OCI-LY7 (cell line): ENCODE measurements at regions not wholly inside any gene's neighbourhood (a gene's known extent, or its start where the extent isn't known, plus 50 kb on each side); places are given as distances from the start of the nearest gene placed in this dataset.

Experiments used
- BruUV-seq: library from RNA; stranded (reverse); fragments of 400-500 nt; replicated peaks from 2 replicates; lab custom pipeline; 2021; lab: Mats Ljungman, UMichigan
- CTCF ChIA-PET: fragments of 300-600 bp; sonication (Branson Sonifier 250); formaldehyde crosslinking; loops from one replicate; lab custom pipeline; 2022; ENCODE audit warnings: antibody characterized with exemption; ENCODE audit not compliant: unreplicated experiment; lab: Charles Lee
- POLR2A ChIA-PET: fragments of 300-600 bp; sonication (Branson Sonifier 250); formaldehyde crosslinking; loops from one replicate; lab custom pipeline; 2022; ENCODE audit warnings: antibody characterized with exemption; lab: Charles Lee
- DNase-seq: peaks from one replicate; pipeline ENCODE4 v3.0.0-alpha.2; 2015; ENCODE audit warnings: low spot score
- H2AFZ ChIP-seq: fragments of 200-600 bp; sonication (generic), shearing (Covaris generic); 2 replicates; pipeline ENCODE4 v1.6.1; 2014; ENCODE audit warnings: mild to moderate bottlenecking, antibody characterized with exemption, low read length, moderate library complexity
- H3K27ac ChIP-seq: fragments of 200-600 bp; sonication (generic); 2 replicates; pipeline ENCODE4 v1.5.1; 2014; ENCODE audit warnings: mixed run types, low read depth, mild to moderate bottlenecking, moderate library complexity, low read length, inconsistent platforms; ENCODE audit not compliant: poor library complexity, severe bottlenecking
- H3K36me3 ChIP-seq: fragments of 200-600 bp; sonication (generic); 2 replicates; pipeline ENCODE4 v1.6.1; 2014; ENCODE audit warnings: mild to moderate bottlenecking, antibody characterized with exemption, low read length, moderate library complexity, mixed read lengths; ENCODE audit not compliant: insufficient read depth
- H3K4me1 ChIP-seq: fragments of 200-600 bp; sonication (generic); 2 replicates; pipeline ENCODE4 v1.5.1; 2014; ENCODE audit warnings: mild to moderate bottlenecking, low read length; ENCODE audit not compliant: insufficient read depth, poor library complexity, severe bottlenecking
- H3K4me2 ChIP-seq: fragments of 200-600 bp; sonication (generic); 2 replicates; pipeline ENCODE4 v1.6.1; 2014; ENCODE audit warnings: mild to moderate bottlenecking, low read length
- H3K4me3 ChIP-seq: fragments of 200-600 bp; sonication (generic); 2 replicates; pipeline ENCODE4 v1.5.1; 2014; ENCODE audit warnings: mild to moderate bottlenecking, low read depth, low read length; ENCODE audit not compliant: poor library complexity, severe bottlenecking
- H3K79me2 ChIP-seq: fragments of 200-600 bp; sonication (generic); 2 replicates; pipeline ENCODE4 v1.6.1; 2016; ENCODE audit warnings: low read depth, mild to moderate bottlenecking, low read length, moderate library complexity, mixed read lengths; ENCODE audit not compliant: insufficient read depth
- H3K9me2 ChIP-seq: fragments of 200-600 bp; sonication (generic); 2 replicates; pipeline ENCODE4 v1.6.1; 2016; ENCODE audit warnings: mild to moderate bottlenecking, low read length, mixed read lengths; ENCODE audit not compliant: insufficient read depth
- H3K9me3 ChIP-seq: fragments of 200-600 bp; sonication (generic); 2 replicates; pipeline ENCODE4 v1.6.1; 2014; ENCODE audit warnings: mild to moderate bottlenecking, mixed run types, low read length, mixed read lengths
- H4K20me1 ChIP-seq: fragments of 200-600 bp; sonication (generic); 2 replicates; pipeline ENCODE4 v1.6.1; 2014; ENCODE audit warnings: mild to moderate bottlenecking, antibody characterized with exemption, low read length, moderate library complexity, mixed read lengths; ENCODE audit not compliant: insufficient read depth
- CTCF ChIP-seq: fragments of 200-600 bp; sonication (generic); conservative IDR thresholded peaks from 2 replicates; pipeline ENCODE4 v1.5.1; 2014; ENCODE audit warnings: mild to moderate bottlenecking, antibody characterized with exemption, low read length, moderate library complexity, mixed read lengths
- EZH2phosphoT487 ChIP-seq: fragments of 200-600 bp; sonication (generic); IDR thresholded peaks from 2 replicates; pipeline ENCODE4 v1.6.1; 2018; ENCODE audit warnings: low read depth, borderline replicate concordance, mild to moderate bottlenecking, mixed run types, antibody characterized with exemption, low read length, moderate library complexity, mixed read lengths
- intact Hi-C: fragments of 100-400 bp; cut with micrococcal nuclease; formaldehyde crosslinking; loops from one replicate; pipeline ENCODE4 v1.10.0; 2022; ENCODE audit not compliant: unreplicated experiment

GRCh38 chr9:116008278-116008677 lies 145.3 kb upstream of the PAPPA start:
- no peak for DNase-seq
- no peak overlapping the region for H3K4me2 ChIP-seq
- no peaks in the 10 kb centered on the region for H3K36me3 ChIP-seq
- BruUV-seq = no TSS peak
- no peak overlapping the region for H2AFZ ChIP-seq
- ChIA-PET POLR2A (no interaction called here), CTCF (no interaction called here)
- no peaks in the 10 kb centered on the region for H3K79me2 ChIP-seq
- no peaks in the 10 kb centered on the region for H4K20me1 ChIP-seq
- H3K9me2 ChIP-seq = no peaks in the 10 kb centered on the region
- no peaks in the 10 kb centered on the region for H3K4me1 ChIP-seq
- H3K4me3 ChIP-seq = no peak overlapping the region
- intact Hi-C loops = no loop called here
- TF ChIP-seq CTCF (no peak), EZH2phosphoT487 (no peak)
- H3K27ac ChIP-seq = no peak overlapping the region
- no peaks in the 10 kb centered on the region for H3K9me3 ChIP-seq

GRCh38 chr9:116009420-116009819 lies 144.2 kb upstream of the PAPPA start:
- Histone ChIP-seq H2AFZ (no peak overlapping the region), H3K27ac (no peak overlapping the region), H3K4me3 (no peak overlapping the region), H3K36me3 (no peaks in the 10 kb centered on the region), H3K9me3 (no peaks in the 10 kb centered on the region), H3K4me2 (no peak overlapping the region), H3K4me1 (no peaks in the 10 kb centered on the region), H4K20me1 (no peaks in the 10 kb centered on the region), H3K79me2 (no peaks in the 10 kb centered on the region), H3K9me2 (no peaks in the 10 kb centered on the region)
- TF ChIP-seq EZH2phosphoT487 = no peak
- TF ChIP-seq CTCF = no peak
- no TSS peak for BruUV-seq
- intact Hi-C loops = no loop called here
- no peak for DNase-seq
- ChIA-PET CTCF (no interaction called here), POLR2A (no interaction called here)

- no peak for TF ChIP-seq CTCF
- no peak for TF ChIP-seq EZH2phosphoT487
- DNase-seq = no peak
- H4K20me1 ChIP-seq = no peaks in the 10 kb centered on the region
- no peak overlapping the region for H3K4me3 ChIP-seq
- intact Hi-C loops = no loop called here
- no peaks in the 10 kb centered on the region for H3K9me3 ChIP-seq
- H3K79me2 ChIP-seq = no peaks in the 10 kb centered on the region
- no peak overlapping the region for H3K27ac ChIP-seq
- no TSS peak for BruUV-seq
- H3K36me3 ChIP-seq = no peaks in the 10 kb centered on the region
- no peaks in the 10 kb centered on the region for H3K4me1 ChIP-seq
- H3K4me2 ChIP-seq = no peak overlapping the region
- POLR2A ChIA-PET = no interaction called here
- CTCF ChIA-PET = no interaction called here
- no peak overlapping the region for H2AFZ ChIP-seq
- no peaks in the 10 kb centered on the region for H3K9me2 ChIP-seq
These were observed 137.7 kb upstream of the PAPPA start for GRCh38 chr9:116015855-116016254.
